Heart right ventricle (tissue), 16 donors: ENCODE measurements at regions not wholly inside any gene's neighbourhood (a gene's known extent, or its start where the extent isn't known, plus 50 kb on each side); places are given as distances from the start of the nearest gene placed in this dataset.

Experiments used
- ATAC-seq, 8 donors: fragments of 200-7000 bp; cut with Tn5 transposase; one replicate each; pipeline ENCODE4 v1.9.1; 2020; ENCODE audit warnings: mild to moderate bottlenecking in 8 of 8, moderate library complexity in 8 of 8, moderate number of reproducible peaks in 1 of 8
- DNase-seq, 2 donors: peaks; one replicate each; pipeline ENCODE4 v3.0.0-alpha.2; 2020
- H3K27ac ChIP-seq, 10 donors: fragments of 200-600 bp; sonication (generic) in 2 of 10; one replicate each; pipeline versions ENCODE4 v1.5.0 to v1.8.0; 2020 to 2022; ENCODE audit warnings: mild to moderate bottlenecking in 3 of 10
- H3K27me3 ChIP-seq, 7 donors: fragments of 200-600 bp; one replicate each; pipeline ENCODE4 v1.8.0; 2021 to 2022; ENCODE audit warnings: mild to moderate bottlenecking in 2 of 7
- H3K36me3 ChIP-seq, 9 donors: fragments of 200-600 bp; sonication (generic) in 1 of 9; one replicate each; pipeline versions ENCODE4 v1.5.0 to v1.8.0; 2020 to 2022; ENCODE audit warnings: mild to moderate bottlenecking in 2 of 9
- H3K4me1 ChIP-seq, 9 donors: fragments of 200-600 bp; sonication (generic) in 1 of 9; one replicate each; pipeline versions ENCODE4 v1.5.0 to v1.8.0; 2020 to 2022; ENCODE audit warnings: mild to moderate bottlenecking in 4 of 9
- H3K4me3 ChIP-seq, 10 donors: fragments of 200-600 bp; sonication (generic) in 2 of 10; one replicate each; pipeline versions ENCODE4 v1.5.0 to v1.8.0; 2020 to 2022; ENCODE audit warnings: mild to moderate bottlenecking in 7 of 10, moderate library complexity in 2 of 10
- H3K9me3 ChIP-seq, 11 donors: fragments of 200-600 bp in 10 of 11; sonication (generic) in 2 of 11; one replicate each; pipeline versions ENCODE4 v1.5.0 to v1.8.0; 2013 to 2022; ENCODE audit warnings: mild to moderate bottlenecking in 2 of 11, control low read depth in 1 of 11, moderate library complexity in 1 of 11
- CTCF ChIP-seq, 9 donors: fragments of 200-600 bp; sonication (generic) in 2 of 9; IDR thresholded peaks; one replicate each; pipeline versions ENCODE4 v1.5.0 to v1.8.0; 2021 to 2022; ENCODE audit warnings: antibody characterized with exemption in 9 of 9, mild to moderate bottlenecking in 5 of 9, moderate library complexity in 1 of 9
- WGBS, 2 donors: extraction: QIAGEN DNeasy Blood & Tissue Kit; methylation state at CpG; one replicate each; pipeline ENCODE4 v1.1.7; 2013; ENCODE audit warnings: inconsistent platforms in 1 of 2; 5-methylcytosine and 5-hydroxymethylcytosine counted together
- intact Hi-C, 10 donors: fragments of 100-400 bp; cut with DNase I; formaldehyde crosslinking; loops; one replicate each; pipeline versions ENCODE4 v1.11.1 to v1.14.2; 2022
- donor health status: Arrhythmogenic right ventricular cardiomyopathy.
- donor health status: ischemic (EF 13 %, LVEDD 7.1; RV severe dilation, severe dysfunction).
- donor health status: healthy with polysubstance abuse.
- donor health status: DM: no; HTN: yes; CAD: no.
- donor health status: DM: no; HTN: no; CAD: no.
- donor health status: ischemic (EF 25% LVEDD 6.9; RV normal size, moderate dysfunction).
- donor health status: ischemic (EF 25% LVEDD 5.7; RV mildly dilated, moderate dysfunction).
- donor health status: healthy.
- donor health status: DM: yes; HTN: yes; CAD: no.
- donor health status: Ischemic cardiomyopathy.
- donor health status: ischemic (EF 35%, LVEDD 5.7; RV mildly dilated, moderate dysfunction).
- donor health status: nonischemic (EF 11% LVEDD 7.7; RV severe dilation, severe dysfunction).
- donor health status: DM: yes; HTN: yes; CAD: no.
- donor health status: PGD.
- donor health status: ischemic (EF 29% LVEDD 5.4; RV normal size, mild dysfunction).
- donor health status: nonischemic (EF 23%, LVEDD 6.1; RV moderate dilation, normal function).

GRCh38 chr17:51454456-51454978 lies 194.2 kb downstream of the UTP18 start:
- intact Hi-C loops: no loop called here

GRCh38 chr17:51455211-51455610 lies 194.9 kb downstream of the UTP18 start:
- Histone ChIP-seq H3K27ac (no peak overlapping the region), H3K4me3 (no peak overlapping the region), H3K27me3 (no peaks in the 10 kb centered on the region), H3K36me3 (no peaks in the 10 kb centered on the region), H3K4me1 (no peaks in the 10 kb centered on the region), H3K9me3 (peaks cover 0 to 7% (median 0%) of the 10 kb centered on the region in 11 donors)
- intact Hi-C loops: no loop called here
- TF ChIP-seq CTCF (IDR thresholded peaks at IDR 0.05): no peak
- DNase-seq (no peak), ATAC-seq (no peak)

More at GRCh38 chr17:51454456-51454978, 194.2 kb downstream of the UTP18 start:
- no peak for TF ChIP-seq CTCF (IDR thresholded peaks at IDR 0.05)
- no peak overlapping the region for H3K4me3 ChIP-seq
- no peak for DNase-seq
- H3K27me3 ChIP-seq: no peaks in the 10 kb centered on the region
- H3K4me1 ChIP-seq: no peaks in the 10 kb centered on the region
- 94 to 98% methylated on average over 1 of the region's 1 CpG for WGBS, 2 donors
- H3K36me3 ChIP-seq: no peaks in the 10 kb centered on the region
- H3K9me3 ChIP-seq: peaks cover 0 to 7% (median 0%) of the 10 kb centered on the region in 11 donors
- no peak for ATAC-seq
- H3K27ac ChIP-seq: no peak overlapping the region

- TF ChIP-seq CTCF (IDR thresholded peaks at IDR 0.05): no peak
- Histone ChIP-seq H3K27me3 (no peaks in the 10 kb centered on the region), H3K4me1 (no peaks in the 10 kb centered on the region), H3K9me3 (peaks cover 0 to 7% (median 0%) of the 10 kb centered on the region in 11 donors), H3K27ac (no peak overlapping the region), H3K36me3 (no peaks in the 10 kb centered on the region), H3K4me3 (no peak overlapping the region)
- ATAC-seq (no peak), DNase-seq (no peak)
- 75 to 85% methylated on average over 4 of the region's 4 CpGs for WGBS, 2 donors
- intact Hi-C loops: no loop called here
These were observed 195.6 kb downstream of the UTP18 start for GRCh38 chr17:51455931-51456330.

GRCh38 chr17:51456942-51457341 lies 196.6 kb downstream of the UTP18 start:
- TF ChIP-seq CTCF (IDR thresholded peaks at IDR 0.05): no peak
- H3K27ac ChIP-seq: no peak overlapping the region
- no peak overlapping the region for H3K4me3 ChIP-seq
- ATAC-seq (no peak), DNase-seq (no peak)
- intact Hi-C loops: no loop called here
- 51 to 61% methylated on average over 1 of the region's 1 CpG for WGBS, 2 donors
- peaks cover 0 to 2% (median 0%) of the 10 kb centered on the region in 11 donors for H3K9me3 ChIP-seq
- no peaks in the 10 kb centered on the region for H3K27me3 ChIP-seq
- H3K4me1 ChIP-seq: no peaks in the 10 kb centered on the region
- H3K36me3 ChIP-seq: no peaks in the 10 kb centered on the region
